GM12891 (cell line): ENCODE measurements at regions not wholly inside any gene's neighbourhood (a gene's known extent, or its start where the extent isn't known, plus 50 kb on each side); places are given as distances from the start of the nearest gene placed in this dataset.

ENCODE experiments used
- POLR2A ChIP-seq: IDR thresholded peaks from 2 replicates; pipeline ENCODE4 v1.6.1; 2011; ENCODE audit warnings: low read depth, low read length, control low read depth
- POLR2AphosphoS5 ChIP-seq: IDR thresholded peaks from 2 replicates; pipeline ENCODE4 v1.6.1; 2011; ENCODE audit warnings: low read depth, low read length, control low read depth
- POU2F2 ChIP-seq: IDR thresholded peaks from 2 replicates; pipeline ENCODE4 v1.6.1; 2011; ENCODE audit warnings: low read depth, mild to moderate bottlenecking, control low read depth, low read length, moderate library complexity
- SPI1 ChIP-seq: IDR thresholded peaks from 2 replicates; pipeline ENCODE4 v1.6.1; 2011; ENCODE audit warnings: low read depth, low read length, control low read depth
- TAF1 ChIP-seq: IDR thresholded peaks from 2 replicates; pipeline ENCODE4 v1.6.1; 2011; ENCODE audit warnings: low read depth, low read length, control low read depth

GRCh38 chrX:6386837-6387236, 148.1 kb downstream of the VCX3A start:
- no peak for TF ChIP-seq POLR2A
- no peak for TF ChIP-seq POLR2AphosphoS5
- no peak for TF ChIP-seq TAF1
- TF ChIP-seq POU2F2: no peak
- TF ChIP-seq SPI1: no peak
